Stimulated activated CD4-positive, alpha-beta T cell treated with anti-CD3 and anti-CD28 coated beads, Interleukin-12 subunit alpha, Interleukin-12 subunit beta, amount 100 ng/mL, for 4 hours (primary cell): ENCODE measurements at regions not wholly inside any gene's neighbourhood (a gene's known extent, or its start where the extent isn't known, plus 50 kb on each side); places are given as distances from the start of the nearest gene placed in this dataset.
"Not testable (repeated sequence)": the region's sequence is repeated elsewhere in the genome, so short reads cannot be mapped to it uniquely, and the experiment has no call there.

Experiments used
- DNase-seq: peaks from one replicate; pipeline ENCODE4 v3.0.0-alpha.2; 2020

DNA sequence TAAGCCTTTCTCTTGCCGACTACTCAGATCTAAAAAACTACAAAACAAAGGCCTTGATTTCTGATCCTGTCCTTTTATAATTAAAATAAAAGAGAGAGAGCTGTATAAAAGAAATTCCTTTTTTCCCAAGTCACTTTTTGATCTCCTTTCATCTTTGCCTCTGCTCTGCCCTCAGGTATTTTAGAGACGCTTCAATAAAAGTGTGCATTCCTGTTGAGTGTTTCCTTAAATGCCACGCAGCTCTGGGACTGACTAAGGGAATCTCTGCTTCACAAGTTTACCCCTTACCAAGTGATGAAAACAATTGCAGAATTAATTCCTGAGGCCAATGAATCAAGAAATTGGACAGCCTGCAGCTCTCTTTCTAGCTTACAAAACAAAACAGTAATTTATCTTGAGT, 1109.8 kb downstream of the TMTC2 start:
- DNase-seq = no peak

DNA sequence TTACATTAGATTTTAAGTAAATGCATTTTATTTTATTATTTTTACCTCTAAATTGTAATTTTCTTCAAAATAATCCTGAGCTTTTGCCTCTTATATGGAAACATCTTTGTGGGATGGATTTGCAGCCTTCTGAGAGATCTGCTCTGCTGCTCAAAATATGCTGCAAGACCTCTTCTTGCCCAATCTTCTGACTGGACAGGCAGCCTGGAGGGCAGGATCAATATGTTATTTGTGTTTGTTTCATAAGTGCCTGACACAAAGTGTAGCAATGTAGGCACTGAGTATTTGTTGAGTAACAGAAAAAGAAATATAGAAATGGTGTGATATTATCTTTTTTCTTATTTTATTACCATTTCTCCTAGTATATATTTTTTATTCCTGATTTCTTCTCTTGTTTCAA, 1106.9 kb downstream of the TMTC2 start:
- no peak for DNase-seq

DNA sequence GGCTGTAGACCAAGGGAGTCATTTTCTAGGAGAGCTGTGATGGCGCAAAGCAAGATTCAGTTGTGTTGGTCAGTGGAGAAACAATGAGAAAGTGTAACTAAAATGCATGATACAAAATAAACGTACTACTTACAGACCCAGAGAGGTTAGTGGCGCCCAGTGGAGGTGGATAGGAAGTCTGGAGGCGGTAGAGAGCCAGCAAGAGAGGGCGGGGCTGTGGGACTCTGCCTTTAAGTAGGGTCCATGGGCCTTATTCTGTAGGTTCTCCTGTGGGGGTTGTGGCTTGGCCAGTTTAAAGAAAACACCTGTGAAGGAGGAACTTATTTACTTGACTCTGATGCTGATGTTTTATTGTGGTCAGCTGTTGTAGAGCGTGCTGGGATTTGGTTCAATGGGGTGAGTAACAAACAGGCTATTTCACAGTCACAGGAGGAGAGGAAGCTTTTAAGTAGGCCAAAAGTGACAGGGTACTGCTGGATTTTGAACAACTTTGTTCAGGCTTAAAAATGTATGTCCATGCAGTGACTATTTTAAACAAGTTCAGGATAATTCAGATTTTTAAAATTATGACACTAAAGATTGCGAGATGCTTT, 1097.7 kb downstream of the TMTC2 start:
- no peak for DNase-seq

GRCh38 chr12:83779526-83779925, 1092.8 kb downstream of the TMTC2 start:
- no peak for DNase-seq

- no peak for DNase-seq
These were observed 1082.4 kb downstream of the TMTC2 start for GRCh38 chr12:83769151-83769550.

GRCh38 chr12:83767723-83768122, 1081.0 kb downstream of the TMTC2 start:
- DNase-seq = no peak

DNA sequence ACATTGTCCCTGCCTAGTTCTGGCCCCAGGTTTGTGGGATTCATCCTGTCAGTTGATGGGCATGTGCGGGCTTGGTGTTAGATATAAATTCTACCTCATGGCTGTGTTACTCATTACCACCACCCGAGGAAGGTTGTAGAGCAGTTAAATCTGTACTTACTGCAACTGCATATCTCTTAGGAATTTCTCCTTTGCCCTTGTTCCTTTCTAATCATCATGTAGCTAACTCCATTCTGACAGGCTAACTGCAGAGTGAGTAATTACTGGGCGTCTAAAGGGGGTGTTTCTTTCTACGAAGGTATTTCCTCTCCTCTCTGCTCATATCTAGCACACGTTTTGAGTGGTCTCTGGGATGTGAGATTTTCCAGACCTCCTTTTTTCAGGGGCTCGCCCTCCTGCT, 1076.7 kb downstream of the TMTC2 start:
- DNase-seq = no peak

DNA sequence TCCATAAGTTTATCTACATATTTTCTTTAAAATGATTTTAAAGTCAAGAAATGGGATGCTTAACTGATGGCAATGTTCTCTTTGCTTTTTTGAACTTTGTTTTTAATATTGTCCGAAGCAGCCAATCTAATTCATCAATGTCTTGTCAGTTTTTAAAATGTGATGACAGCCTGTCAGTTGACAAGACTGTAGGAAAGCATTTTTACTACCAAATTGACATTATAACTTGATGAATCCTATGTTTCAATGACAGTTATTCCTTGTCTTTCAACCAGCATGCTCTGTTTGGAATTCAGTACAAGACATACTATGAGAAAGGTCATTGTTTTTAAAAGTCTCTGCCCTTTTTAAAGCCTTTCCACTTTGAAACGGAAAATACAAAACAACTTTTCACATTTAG, 1073.2 kb downstream of the TMTC2 start:
- no peak for DNase-seq

DNA sequence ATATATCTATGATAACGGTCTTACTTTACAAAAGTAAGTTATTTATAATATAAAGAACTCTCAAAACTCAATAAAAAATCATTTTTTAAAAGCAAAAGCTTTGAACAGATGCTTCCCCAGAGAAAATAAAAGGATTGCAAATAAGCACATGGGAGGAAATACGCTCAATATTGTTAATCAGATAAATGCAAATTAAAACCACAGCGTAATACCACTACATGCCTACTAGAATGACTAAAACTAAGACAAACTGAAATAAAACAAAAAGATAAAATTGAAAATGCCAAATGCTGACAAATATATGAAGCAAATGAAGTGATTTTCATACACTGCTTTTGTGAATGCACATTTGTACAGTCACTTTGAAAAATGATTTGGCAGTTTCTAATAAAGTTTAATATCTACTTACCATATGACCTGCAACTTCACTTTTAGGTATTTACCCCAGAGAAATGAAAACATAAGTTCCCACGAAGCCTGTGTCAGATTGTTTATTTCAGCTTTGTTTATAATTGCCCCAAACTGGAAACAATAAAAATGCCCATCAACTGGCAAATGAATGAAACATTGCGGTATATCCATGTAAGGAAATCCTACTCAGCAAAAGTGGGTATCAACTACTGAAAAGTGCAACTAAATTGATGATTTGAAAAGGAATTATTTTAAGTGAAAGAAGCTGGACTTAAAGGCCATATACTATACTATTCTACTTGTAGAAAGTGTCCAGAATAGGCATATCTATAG, 1072.4 kb downstream of the TMTC2 start:
- DNase-seq = no peak

DNA sequence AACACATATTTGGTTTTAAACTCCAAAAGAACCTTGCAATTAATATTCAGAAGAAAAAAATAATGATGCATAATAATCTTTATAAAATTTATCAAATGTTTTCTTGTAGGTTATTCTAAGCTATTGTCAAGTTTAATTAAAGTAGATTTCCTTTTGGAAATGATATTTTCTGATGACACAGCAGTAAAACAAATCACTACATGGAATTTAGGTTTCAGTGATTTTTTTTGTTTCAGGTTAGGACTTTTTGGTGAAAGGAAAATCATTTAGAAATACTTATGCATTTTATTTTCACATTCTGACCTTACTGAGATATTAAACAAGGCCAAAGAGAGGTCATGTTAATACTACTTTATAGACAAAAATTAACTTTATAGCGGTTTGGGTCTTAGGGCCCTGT, 1067.2 kb downstream of the TMTC2 start:
- DNase-seq = no peak

GRCh38 chr12:83753205-83753604, 1066.5 kb downstream of the TMTC2 start:
- DNase-seq = no peak

- DNase-seq = no peak
These were observed 1052.9 kb downstream of the TMTC2 start for GRCh38 chr12:83739607-83740006.

DNA sequence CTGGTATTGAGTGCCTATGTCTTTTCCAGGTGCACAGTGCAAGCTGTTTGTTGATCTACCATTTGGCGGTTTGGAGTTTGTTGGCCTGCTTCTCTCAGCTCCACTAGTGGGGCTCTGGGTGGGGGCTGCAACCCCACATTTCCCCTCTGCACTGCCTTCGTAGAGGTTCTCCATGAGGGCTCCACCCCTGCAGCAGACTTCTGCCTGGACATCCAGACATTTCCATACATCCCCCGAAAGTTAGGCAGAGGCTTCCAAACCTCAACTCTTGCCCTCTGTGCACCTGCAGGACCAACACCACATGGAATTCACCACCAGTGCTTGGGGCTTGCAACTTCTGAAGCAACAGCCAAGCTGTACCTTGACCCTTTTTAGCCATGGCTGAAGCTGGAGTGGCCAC, 1024.1 kb downstream of the TMTC2 start:
- DNase-seq = no peak

DNA sequence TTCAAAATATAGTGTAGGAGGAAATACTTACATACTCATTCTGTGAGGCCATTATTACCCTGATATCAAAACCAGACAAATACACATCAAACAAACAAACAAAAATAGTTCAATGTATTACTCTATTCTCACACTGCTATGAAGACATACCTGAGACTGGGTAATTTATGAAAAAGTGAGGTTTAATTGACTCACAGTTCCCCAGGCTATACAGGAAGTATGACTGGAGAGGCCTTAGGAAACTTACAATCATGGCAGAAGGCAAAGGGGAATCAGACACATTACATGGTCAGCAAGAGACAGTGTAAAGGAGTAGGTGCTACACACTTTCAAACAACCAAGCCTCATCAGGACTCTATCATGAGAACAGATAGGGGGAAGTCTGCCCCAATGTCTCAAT, 1023.2 kb downstream of the TMTC2 start:
- DNase-seq = no peak

DNA sequence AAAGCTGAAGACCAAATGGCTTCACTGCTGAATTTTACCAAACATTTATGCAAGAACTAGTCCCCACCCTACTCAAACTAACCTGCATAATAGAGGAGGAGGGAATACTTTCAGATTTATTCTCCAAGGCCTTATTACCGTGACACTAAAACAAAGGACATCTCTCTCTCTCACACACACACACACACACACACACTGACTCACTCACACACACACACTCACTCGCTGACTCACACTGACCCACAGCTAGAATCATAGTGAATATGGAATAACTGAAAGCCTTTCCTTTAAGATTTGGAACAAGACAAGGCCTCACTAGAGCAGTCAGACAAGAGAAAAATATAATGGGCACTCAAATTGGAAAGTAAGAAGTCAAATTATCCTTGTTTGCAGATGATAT, 1014.1 kb downstream of the TMTC2 start:
- DNase-seq = no peak

DNA sequence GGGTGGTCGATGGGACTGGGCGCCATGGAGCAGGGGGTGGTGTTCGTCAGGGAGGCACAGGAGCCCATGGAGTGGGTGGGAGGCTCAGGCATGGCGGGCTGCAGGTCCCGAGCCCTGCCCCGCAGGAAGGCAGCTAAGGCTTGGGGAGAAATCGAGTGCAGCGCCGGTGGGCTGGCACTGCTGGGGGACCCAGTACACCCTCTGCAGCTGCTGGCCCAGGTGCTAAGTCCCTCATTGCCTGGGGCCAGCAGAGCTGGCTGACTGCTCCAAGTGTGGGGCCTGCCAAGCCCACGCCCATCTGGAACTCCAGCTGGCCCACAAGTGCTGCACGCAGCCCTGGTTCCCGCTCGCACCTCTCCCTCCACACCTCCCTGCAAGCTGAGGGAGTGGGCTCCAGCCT, 1009.6 kb downstream of the TMTC2 start:
- not testable (repeated sequence) for DNase-seq

DNA sequence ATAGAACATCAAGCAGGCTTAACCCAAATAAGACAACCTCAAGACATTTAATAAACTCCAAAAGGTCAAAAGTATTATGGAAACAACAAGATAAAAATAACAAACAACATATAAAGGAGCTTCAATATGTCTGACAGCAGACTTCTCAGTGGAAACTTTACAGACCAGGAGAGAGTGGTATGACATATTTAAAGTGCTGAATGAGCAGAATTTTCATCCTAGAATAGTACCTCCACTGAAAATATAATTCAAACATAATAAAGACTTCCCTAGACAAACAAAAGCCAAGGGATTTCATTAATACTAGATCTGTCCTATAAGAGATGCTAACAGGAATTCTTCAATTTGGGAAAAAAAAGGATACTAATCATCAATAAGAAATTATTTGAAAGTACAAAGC, 1005.0 kb downstream of the TMTC2 start:
- no peak for DNase-seq

- DNase-seq = no peak
These were observed 1003.8 kb downstream of the TMTC2 start for GRCh38 chr12:83690465-83690864.

DNA sequence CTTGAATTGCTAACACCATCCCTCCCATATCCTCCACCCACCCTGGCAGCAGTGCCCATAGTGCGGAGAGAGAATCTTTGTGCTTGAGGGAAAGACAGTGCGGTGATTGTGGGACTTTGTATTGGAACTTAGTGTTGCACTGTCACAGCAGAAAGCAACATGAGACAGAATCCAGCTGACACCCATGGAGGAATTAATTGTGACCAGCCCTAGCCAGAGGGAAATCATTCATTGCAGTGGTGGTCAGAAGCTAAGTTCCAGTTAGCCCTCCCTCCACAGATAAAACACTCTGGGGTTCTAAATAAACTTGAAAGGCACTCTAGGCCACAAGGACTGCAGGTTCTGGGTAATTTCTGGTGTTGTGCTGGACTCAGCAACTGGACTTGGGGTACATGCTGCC, 1002.6 kb downstream of the TMTC2 start:
- DNase-seq = no peak

DNA sequence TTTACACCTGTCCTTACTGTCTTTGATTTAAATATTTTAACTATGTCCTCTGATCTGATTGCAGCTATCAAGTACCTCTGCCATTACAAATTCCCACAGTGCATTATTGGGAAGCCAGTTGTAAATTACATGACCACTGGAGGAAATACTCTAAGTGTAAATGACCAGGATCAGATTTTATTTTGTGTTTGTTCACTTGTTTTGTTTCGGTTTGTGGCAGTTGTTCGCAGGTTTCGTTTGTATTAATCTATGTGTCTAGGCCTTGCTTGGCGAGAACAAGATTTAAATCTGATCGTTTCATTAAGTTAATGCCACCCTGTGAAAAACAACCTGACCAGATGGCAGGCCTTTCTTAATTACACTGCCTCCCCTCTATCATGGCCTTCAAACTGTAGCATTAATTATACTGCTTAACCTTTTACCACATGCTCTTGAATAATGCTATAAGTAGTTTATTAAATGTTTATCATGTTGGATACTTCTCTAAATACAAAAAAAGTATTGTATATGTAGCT, 990.1 kb downstream of the TMTC2 start:
- DNase-seq = no peak

- no peak for DNase-seq
These were observed 980.0 kb downstream of the TMTC2 start for GRCh38 chr12:83666690-83667089.

- DNase-seq = no peak
These were observed 979.0 kb downstream of the TMTC2 start for GRCh38 chr12:83665634-83666218.

- no peak for DNase-seq
These were observed 977.9 kb downstream of the TMTC2 start for GRCh38 chr12:83664650-83665049.

DNA sequence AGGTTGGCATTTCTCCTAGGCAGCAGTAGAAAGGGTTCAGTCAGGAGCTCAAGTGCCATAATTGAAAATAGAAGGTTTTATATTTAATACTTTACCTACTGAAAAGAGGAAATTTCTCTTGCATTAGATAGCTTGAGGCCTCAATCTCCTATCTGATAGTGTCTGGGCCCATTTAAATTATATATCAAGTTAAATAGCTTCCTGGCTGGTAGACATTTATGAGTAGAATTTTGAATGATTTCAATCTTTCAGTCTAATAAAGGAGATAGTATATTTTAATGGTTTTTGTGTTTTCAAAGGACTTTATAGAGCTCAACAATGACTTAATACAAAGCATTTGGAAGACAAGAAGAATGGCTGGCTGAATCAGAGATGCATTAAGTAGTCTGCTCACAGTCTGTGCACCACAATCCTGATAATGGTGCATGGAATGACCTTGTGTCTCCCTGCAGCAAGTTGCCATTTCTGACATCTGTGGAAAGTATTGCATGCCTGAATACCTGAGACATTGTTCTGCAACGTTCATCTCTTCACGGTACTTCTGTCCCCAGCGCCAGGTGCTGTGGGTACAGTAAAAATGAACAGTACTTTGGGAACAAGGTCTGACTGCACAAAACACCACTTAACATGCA, 974.1 kb downstream of the TMTC2 start:
- DNase-seq = no peak
